ENCODE measurements at regions not wholly inside any gene's neighbourhood (a gene's known extent, or its start where the extent isn't known, plus 50 kb on each side); places are given as distances from the start of the nearest gene placed in this dataset.

DNA sequence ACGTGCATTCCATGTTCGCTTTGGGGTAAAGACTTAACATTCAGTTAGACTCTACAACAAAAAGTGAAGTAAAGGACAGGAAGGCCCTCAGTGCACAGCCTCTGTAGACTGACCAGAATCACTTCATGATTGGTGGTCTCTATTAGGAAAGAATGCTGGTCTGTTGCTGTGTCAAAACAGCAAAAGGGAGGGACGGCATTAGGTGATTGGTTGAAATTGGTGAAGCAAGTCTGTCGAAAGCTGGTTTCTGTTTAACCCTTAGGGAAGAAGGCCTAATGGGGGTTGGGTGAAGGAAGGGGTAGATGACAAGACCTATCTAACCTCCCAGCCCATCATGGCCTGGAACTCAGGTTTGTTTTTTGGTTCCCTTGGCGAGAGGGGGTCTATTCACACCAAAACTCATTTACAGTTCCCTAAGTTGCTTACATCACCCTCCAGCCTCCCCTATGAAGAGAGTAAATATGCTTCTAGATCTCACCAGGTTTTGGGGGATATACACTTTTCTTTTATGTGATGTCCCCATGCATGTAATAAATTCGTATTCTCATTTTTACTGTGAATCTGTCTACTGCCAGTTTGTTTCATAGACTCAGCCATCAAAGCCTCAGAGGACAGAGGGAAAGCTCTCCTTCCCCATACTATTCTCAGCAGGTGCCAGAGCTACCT lies 65.6 kb downstream of the TMEM17 start:
- no peaks in the 10 kb centered on the region for H3K36me3 ChIP-seq (ENCODE audit: insufficient read depth, low read length)
- H3K9ac ChIP-seq (ENCODE audit: low read length) = no peak overlapping the region
- H3K9me3 ChIP-seq (ENCODE audit: insufficient read depth, low read depth, low read length) = no peaks in the 10 kb centered on the region
- Mint-ChIP-seq H3K36me3 (ENCODE audit: low read depth, unreplicated experiment) (peaks cover 3% of the 10 kb centered on the region), H3K4me1 (ENCODE audit: low read depth, unreplicated experiment) (no peaks in the 10 kb centered on the region), H3K27ac (ENCODE audit: unreplicated experiment) (no peak overlapping the region), H3K4me3 (ENCODE audit: unreplicated experiment) (no peak overlapping the region), H3K27me3 (ENCODE audit: low read depth, unreplicated experiment) (peaks cover 7% of the 10 kb centered on the region), H3K9me3 (ENCODE audit: unreplicated experiment) (no peaks in the 10 kb centered on the region)
- no peaks in the 10 kb centered on the region for H3K27me3 ChIP-seq (ENCODE audit: insufficient read depth, low read length)
- no peaks in the 10 kb centered on the region for H3K79me2 ChIP-seq (ENCODE audit: insufficient read depth, low read length)
- FAIRE-seq (no peak), DNase-seq (ENCODE audit: low read depth) (no peak)
- no peaks in the 10 kb centered on the region for H4K20me1 ChIP-seq (ENCODE audit: insufficient read depth, low read length)
- no peak overlapping the region for H2AFZ ChIP-seq (ENCODE audit: low read depth, low read length)
- no peak overlapping the region for H3K4me2 ChIP-seq (ENCODE audit: low read length)
- H3K27ac ChIP-seq (ENCODE audit: low read depth, low read length) = no peak overlapping the region
- TF ChIP-seq EZH2 (IDR thresholded peaks at IDR 0.05; ENCODE audit: insufficient read depth, low read length) (no peak), CTCF (IDR thresholded peaks at IDR 0.05; ENCODE audit: insufficient read depth, low read depth, low read length) (no peak)
- no peak overlapping the region for H3K4me3 ChIP-seq (ENCODE audit: insufficient read depth, low read depth, low read length)
- no peaks in the 10 kb centered on the region for H3K4me1 ChIP-seq (ENCODE audit: insufficient read depth, low read length)

GRCh38 chr2:62439425-62439824 lies 66.6 kb downstream of the TMEM17 start:
- Histone ChIP-seq H2AFZ (ENCODE audit: low read depth, low read length) (no peak overlapping the region), H3K9me3 (ENCODE audit: insufficient read depth, low read depth, low read length) (no peaks in the 10 kb centered on the region)
- FAIRE-seq = no peak

More at GRCh38 chr2:62439425-62439824, 66.6 kb downstream of the TMEM17 start:
- H3K79me2 ChIP-seq (ENCODE audit: insufficient read depth, low read length) = no peaks in the 10 kb centered on the region
- no peak overlapping the region for H3K4me2 ChIP-seq (ENCODE audit: low read length)
- Mint-ChIP-seq H3K27me3 (ENCODE audit: low read depth, unreplicated experiment) (peaks cover 10% of the 10 kb centered on the region), H3K36me3 (ENCODE audit: low read depth, unreplicated experiment) (peaks cover 3% of the 10 kb centered on the region), H3K27ac (ENCODE audit: unreplicated experiment) (no peak overlapping the region), H3K4me3 (ENCODE audit: unreplicated experiment) (no peak overlapping the region), H3K4me1 (ENCODE audit: low read depth, unreplicated experiment) (no peaks in the 10 kb centered on the region), H3K9me3 (ENCODE audit: unreplicated experiment) (no peaks in the 10 kb centered on the region)
- H3K9ac ChIP-seq (ENCODE audit: low read length) = no peak overlapping the region
- H3K36me3 ChIP-seq (ENCODE audit: insufficient read depth, low read length) = no peaks in the 10 kb centered on the region
- H4K20me1 ChIP-seq (ENCODE audit: insufficient read depth, low read length) = no peaks in the 10 kb centered on the region
- no peak overlapping the region for H3K4me3 ChIP-seq (ENCODE audit: insufficient read depth, low read depth, low read length)
- H3K27ac ChIP-seq (ENCODE audit: low read depth, low read length) = no peak overlapping the region
- no peak for DNase-seq (ENCODE audit: low read depth)
- no peaks in the 10 kb centered on the region for H3K27me3 ChIP-seq (ENCODE audit: insufficient read depth, low read length)
- TF ChIP-seq CTCF (IDR thresholded peaks at IDR 0.05; ENCODE audit: insufficient read depth, low read depth, low read length) (no peak), EZH2 (IDR thresholded peaks at IDR 0.05; ENCODE audit: insufficient read depth, low read length) (no peak)
- H3K4me1 ChIP-seq (ENCODE audit: insufficient read depth, low read length) = no peaks in the 10 kb centered on the region
